Epidermal melanocyte (primary cell): ENCODE measurements at regions not wholly inside any gene's neighbourhood (a gene's known extent, or its start where the extent isn't known, plus 50 kb on each side); places are given as distances from the start of the nearest gene placed in this dataset.

ENCODE experiments used
- DNase-seq: peaks from one replicate; pipeline ENCODE4 v3.0.0; 2011; ENCODE audit warnings: low spot score; ENCODE audit not compliant: insufficient read length

- no peak for DNase-seq
These were observed 362.4 kb upstream of the ACTBL2 start for GRCh38 chr5:57845025-57845424.

DNA sequence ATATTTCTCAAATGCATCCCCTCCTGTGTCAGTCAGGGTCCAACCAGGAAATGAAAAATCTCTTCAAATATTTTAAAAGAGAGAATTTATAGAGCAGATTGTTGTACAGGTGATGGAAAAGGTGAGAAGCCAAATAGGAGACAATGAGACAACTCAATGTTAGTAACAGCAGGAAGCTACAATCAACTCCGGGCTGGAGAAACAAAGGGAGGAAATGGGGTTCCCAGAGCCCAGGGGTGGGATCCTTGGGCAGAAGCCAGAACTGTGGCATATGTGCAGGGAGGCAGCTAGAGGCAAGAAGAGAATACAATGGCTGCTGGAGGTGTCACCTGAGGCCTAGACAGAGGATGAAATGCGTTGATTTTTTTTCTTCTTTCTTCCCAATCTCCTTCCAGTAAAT, 361.8 kb upstream of the ACTBL2 start:
- no peak for DNase-seq

GRCh38 chr5:57843059-57843367, 360.4 kb upstream of the ACTBL2 start:
- no peak for DNase-seq

GRCh38 chr5:57842364-57843058, 359.9 kb upstream of the ACTBL2 start:
- no peak for DNase-seq

DNA sequence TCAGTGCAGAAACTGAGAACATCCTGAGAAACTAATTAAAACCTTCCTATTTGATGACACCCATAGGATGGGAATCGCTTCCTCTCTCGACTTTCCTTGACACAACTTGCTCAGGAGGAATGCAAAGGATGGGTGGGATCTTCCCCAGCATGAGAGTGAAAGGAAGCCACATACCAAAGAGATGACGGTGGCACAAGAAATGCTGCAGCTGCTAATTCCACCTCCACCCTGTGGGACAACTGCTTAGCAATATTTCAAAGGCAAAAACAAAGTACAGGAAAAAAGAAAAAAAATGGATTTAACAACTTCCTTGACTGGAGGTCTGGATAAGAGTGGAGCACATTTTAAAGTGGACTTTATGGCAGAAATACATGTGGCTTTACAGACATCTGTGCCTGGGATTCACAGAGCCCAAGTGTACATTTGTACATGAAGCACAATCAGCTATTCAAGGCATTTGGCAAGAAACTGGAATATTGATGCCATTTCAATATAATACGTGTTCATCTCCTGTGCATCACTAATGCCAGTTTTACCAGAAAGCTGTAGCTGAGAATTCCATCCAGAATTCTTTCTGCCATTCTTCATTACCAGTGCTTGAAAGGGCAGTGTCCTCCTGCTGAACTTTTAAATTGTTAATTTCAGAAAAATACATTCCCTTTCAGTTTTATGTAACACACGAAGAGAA, 359.2 kb upstream of the ACTBL2 start:
- peak; percentile 51 for DNase-seq

GRCh38 chr5:57839437-57840079, 356.9 kb upstream of the ACTBL2 start:
- no peak for DNase-seq

DNA sequence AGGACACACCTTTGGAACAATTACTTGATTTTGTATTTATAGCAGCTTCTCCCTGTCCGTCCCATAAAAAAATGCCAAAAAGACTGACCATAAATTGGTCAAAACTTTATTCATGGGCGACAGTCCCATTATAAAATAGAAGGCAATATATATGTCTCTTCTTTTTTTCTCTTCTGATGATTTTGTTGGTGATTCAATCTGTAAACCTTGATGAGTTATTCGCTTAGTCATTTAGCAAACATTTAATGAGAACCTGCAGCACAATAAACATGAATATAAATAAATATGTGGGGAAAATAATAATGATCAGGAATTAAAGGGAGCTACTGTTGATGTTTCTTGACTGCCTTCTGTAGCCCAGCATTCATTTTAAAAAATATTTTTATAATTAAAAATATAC, 356.4 kb upstream of the ACTBL2 start:
- DNase-seq: no peak

- no peak for DNase-seq
These were observed 354.3 kb upstream of the ACTBL2 start for GRCh38 chr5:57836921-57837320.

DNA sequence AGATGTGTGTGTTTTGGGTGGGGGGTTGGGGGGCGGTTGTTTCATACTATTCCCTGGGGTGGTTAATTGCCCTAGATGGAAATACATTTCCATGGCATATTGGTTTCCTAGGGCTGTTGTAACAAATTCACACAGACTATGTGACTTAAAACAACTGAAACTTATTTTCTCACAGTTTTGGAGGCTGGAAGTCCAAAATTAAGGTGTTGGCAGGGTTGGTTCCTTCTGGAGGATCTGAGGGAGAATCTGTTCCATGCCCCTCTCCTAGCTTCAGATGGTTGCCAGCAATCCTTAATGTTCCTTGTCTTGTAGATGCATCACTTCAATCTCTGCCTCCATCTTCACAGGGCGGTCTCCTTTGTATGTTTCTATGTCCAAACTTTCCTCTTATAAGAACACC, 353.7 kb upstream of the ACTBL2 start:
- no peak for DNase-seq

- no peak for DNase-seq
These were observed 352.4 kb upstream of the ACTBL2 start for GRCh38 chr5:57834829-57835608.

DNA sequence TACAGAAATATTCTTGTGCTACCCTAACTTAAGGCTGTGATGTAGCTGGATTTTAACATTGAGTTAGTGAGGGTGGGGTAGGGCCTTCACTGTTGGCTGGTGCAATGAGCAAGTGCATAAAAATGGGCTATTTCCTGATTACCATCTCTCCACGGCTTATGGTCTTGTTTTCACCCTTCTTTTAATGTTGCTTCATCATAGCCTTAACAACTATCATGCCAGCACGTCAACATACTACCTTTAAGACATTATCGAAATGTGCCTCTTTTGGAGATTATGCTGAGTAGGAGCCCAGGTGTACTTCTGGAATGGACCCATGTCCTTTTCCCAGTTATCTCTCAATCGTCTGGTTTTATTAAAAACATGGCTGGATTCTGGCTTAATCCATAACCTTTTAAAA, 350.9 kb upstream of the ACTBL2 start:
- DNase-seq: no peak

- no peak for DNase-seq
These were observed 350.3 kb upstream of the ACTBL2 start for GRCh38 chr5:57832875-57833274.

- DNase-seq: no peak
These were observed 349.3 kb upstream of the ACTBL2 start for GRCh38 chr5:57831932-57832331.

DNA sequence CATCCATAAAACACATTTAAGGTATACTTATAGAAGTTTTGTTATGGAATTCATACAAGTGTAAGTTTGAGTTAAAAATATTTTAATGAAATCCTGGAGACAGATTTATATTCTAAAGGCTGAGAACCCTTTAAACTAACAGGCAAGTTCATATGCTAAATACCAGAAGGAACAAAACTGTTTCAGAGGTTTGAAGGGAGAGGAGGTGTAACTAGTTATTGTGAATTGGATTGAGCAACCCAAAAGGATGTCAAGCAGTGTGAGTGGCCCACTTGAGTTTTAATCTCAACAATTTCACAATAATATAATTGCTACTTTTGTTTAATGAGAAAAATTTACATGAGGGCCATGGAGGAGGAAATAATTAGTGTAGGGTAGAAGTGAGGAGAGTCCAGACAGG, 348.5 kb upstream of the ACTBL2 start:
- no peak for DNase-seq

- DNase-seq: no peak
These were observed 345.6 kb upstream of the ACTBL2 start for GRCh38 chr5:57828221-57828620.

DNA sequence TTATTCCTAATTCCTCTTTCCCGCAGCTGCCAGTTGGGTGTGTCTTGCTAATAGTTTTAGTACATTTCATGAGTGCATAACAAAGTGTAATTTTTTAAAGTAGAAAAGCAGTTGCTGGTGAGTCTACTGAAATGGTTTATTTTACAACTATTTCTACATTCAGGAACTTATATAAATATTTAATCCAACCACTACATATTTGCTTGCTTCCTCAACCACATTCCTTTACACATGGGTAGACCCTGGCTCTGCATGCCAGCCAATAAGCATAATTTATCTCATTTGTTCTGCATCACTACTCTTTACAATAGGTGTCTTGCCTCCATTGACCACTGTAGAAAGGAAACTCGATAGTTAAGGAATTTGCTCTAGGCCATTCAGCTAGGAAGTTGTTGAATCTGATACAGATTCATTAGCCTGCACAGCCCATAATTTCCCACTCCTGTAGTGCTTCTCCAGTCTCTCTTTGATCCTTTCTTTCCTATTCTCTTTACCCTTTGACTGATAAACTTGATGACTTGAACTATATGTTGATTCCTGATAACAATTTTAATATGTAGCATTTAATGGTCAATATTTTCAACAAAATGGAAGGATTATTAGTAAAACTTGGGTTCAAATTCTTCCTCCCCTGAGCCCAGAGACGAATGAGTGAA, 342.5 kb upstream of the ACTBL2 start:
- DNase-seq: no peak

DNA sequence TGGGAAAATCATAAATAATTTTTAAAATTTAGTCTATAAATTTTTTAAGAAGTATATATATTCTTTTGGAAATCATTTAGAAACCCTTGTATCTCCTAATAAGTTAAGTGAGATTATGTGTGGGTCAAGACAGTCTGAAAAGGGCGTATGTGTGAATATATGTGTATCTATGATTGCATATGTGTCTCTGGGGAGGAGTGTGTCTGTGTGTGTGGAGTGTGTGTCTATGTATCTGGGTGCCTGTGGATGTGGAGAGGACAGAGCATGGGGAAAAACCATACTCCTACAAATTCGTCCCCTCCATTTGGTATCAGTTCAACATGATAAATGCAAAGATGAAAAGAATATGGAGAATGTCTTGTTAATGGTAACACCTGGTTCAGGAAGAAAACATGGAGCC, 342.0 kb upstream of the ACTBL2 start:
- DNase-seq: no peak

DNA sequence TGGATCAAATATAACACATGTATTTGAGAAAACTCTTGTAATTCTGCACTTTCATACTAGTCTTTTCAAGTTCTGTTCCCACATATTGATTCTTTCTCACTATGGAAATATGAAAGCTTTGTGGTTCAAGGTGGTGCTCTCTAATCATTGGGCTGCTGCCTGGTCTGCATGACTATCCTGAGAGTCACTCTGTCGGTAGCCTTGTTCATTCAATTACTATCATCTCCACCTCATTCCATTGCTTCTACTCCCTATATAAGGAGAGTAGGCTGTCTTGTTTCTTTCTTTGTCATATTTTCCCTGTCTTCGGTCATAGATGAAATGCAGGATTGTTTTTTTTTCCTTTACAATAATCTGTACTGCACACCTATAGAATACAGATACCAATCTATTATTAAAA, 341.4 kb upstream of the ACTBL2 start:
- no peak for DNase-seq

- DNase-seq: no peak
These were observed 340.0 kb upstream of the ACTBL2 start for GRCh38 chr5:57822651-57823050.

DNA sequence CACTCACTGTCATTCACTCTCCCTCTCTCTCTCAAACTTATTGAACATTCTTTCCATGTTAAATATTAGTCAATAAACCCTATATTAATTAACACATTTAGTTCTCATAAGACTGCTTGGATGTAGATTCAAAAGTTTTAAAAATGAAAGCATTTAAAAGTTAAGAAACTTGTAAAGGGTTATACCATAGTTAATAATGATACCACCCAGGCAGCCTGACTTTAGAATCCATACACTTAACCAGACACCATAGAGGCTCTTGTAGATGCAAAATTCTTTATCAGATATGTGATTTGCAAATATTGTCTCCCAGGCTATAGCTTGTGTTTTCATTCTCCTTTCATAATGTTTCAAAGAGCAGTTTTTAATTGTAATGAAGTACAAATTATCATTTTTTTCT, 335.8 kb upstream of the ACTBL2 start:
- DNase-seq: no peak

- DNase-seq: no peak
These were observed 335.3 kb upstream of the ACTBL2 start for GRCh38 chr5:57817924-57818323.

DNA sequence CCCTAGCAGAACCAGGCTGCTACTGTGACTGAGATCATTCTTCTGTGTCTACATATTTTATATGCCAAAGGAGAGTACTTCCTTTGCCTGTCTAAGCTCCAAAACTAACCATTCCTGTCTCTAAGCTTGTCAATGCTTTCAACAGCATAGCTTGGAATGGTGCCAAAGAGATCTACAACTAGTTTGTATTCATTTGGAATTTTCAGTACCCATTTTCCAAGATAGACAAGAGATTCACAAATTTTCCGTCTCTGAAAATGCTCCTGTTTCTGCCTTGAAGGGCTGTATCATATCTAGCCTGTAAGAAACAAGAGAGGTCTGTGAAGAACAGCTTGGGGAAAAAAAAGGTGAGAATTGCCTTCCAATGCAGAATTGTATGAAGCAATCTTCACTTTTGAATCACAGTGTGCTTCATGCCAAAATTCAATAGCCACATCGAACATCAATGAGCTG, 334.4 kb upstream of the ACTBL2 start:
- no peak for DNase-seq
